ENCODE measurements at regions not wholly inside any gene's neighbourhood (a gene's known extent, or its start where the extent isn't known, plus 50 kb on each side); places are given as distances from the start of the nearest gene placed in this dataset.

- TF ChIP-seq CTCF (IDR thresholded peaks at IDR 0.05; ENCODE audit: insufficient read depth, low read length, poor library complexity, severe bottlenecking) = no peak
- Histone ChIP-seq H3K36me3 (ENCODE audit: control insufficient read depth, insufficient read depth, low read length) (no peaks in the 10 kb centered on the region), H3K4me3 (replicated peaks; ENCODE audit: low read depth, low read length) (no peak overlapping the region), H3K27me3 (replicated peaks; ENCODE audit: control insufficient read depth, insufficient read depth, low read length) (peaks cover 2% of the 10 kb centered on the region)
- no peak for DNase-seq (ENCODE audit: extremely low read depth, insufficient read length)
Measured at GRCh38 chr6:132952031-132952867, 137.9 kb downstream of the RPS12 start.

- peaks cover 2% of the 10 kb centered on the region for H3K27me3 ChIP-seq (replicated peaks; ENCODE audit: control insufficient read depth, insufficient read depth, low read length)
- DNase-seq (ENCODE audit: extremely low read depth, insufficient read length) = no peak
- TF ChIP-seq CTCF (IDR thresholded peaks at IDR 0.05; ENCODE audit: insufficient read depth, low read length, poor library complexity, severe bottlenecking) = no peak
- no peak overlapping the region for H3K4me3 ChIP-seq (replicated peaks; ENCODE audit: low read depth, low read length)
- H3K36me3 ChIP-seq (ENCODE audit: control insufficient read depth, insufficient read depth, low read length) = no peaks in the 10 kb centered on the region
Measured at GRCh38 chr6:132952986-132953385, 138.6 kb downstream of the RPS12 start.

DNA sequence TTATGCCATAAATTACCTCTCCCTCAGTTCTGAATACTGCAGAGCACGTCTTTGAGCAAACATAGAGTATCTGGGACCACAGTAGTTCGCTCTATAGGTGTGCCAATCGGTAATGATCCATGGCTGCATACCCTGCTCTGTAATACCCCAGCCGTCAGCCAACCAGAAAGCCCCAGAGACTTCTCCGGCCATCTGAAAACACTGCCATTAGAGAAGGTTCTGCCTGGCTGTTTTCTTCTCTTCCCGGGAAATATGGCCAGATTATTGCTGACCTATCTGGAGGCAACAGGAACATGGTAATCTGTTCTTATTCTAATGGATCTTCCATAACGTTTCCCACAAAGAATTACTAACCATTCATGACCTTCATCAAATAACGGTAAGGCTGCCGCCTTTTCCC is 139.9 kb downstream of the RPS12 start:
- no peak for DNase-seq (ENCODE audit: extremely low read depth, insufficient read length)
- no peaks in the 10 kb centered on the region for H3K36me3 ChIP-seq (ENCODE audit: control insufficient read depth, insufficient read depth, low read length)
- H3K27me3 ChIP-seq (replicated peaks; ENCODE audit: control insufficient read depth, insufficient read depth, low read length) = no peaks in the 10 kb centered on the region; the same call in 1 of the 2 replicates
- no peak for TF ChIP-seq CTCF (IDR thresholded peaks at IDR 0.05; ENCODE audit: insufficient read depth, low read length, poor library complexity, severe bottlenecking)
- H3K4me3 ChIP-seq (replicated peaks; ENCODE audit: low read depth, low read length) = no peak overlapping the region

GRCh38 chr6:132954936-132955335 is 140.6 kb downstream of the RPS12 start:
- no peak for DNase-seq (ENCODE audit: extremely low read depth, insufficient read length)
- Histone ChIP-seq H3K4me3 (replicated peaks; ENCODE audit: low read depth, low read length) (no peak overlapping the region), H3K36me3 (ENCODE audit: control insufficient read depth, insufficient read depth, low read length) (no peaks in the 10 kb centered on the region), H3K27me3 (replicated peaks; ENCODE audit: control insufficient read depth, insufficient read depth, low read length) (no peaks in the 10 kb centered on the region)
- TF ChIP-seq CTCF (IDR thresholded peaks at IDR 0.05; ENCODE audit: insufficient read depth, low read length, poor library complexity, severe bottlenecking) = no peak

DNA sequence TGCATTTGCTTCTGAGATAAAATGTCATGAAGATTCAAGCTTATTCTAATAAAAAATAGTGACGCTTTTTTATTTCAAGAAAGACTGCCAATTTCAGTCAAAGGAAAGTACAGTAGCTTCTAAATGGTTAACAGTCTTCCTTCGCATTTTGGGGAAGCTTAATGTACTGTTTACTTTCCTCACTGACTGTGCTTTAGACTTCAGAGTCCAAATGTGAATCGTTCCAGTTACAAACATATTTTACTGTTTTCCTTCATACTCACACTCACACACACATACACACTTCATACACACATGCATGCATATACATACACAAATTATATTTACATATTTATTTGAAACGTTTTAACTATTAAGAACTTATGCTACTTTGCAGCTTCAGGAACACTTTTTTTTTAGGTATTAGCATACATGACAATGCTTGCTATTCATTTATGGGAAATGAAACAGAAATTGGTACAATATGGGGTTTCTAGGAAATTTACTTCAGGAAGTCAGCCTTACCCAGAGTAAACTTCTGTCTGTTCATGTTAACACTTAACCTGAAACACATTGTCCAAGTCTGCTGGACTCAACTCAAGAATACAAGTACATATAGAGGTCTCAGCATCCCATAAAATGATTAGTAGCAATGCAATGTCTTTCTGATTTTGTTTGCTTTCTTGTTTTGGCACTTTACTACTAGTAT is 145.4 kb downstream of the RPS12 start:
- no peak for TF ChIP-seq CTCF (IDR thresholded peaks at IDR 0.05; ENCODE audit: insufficient read depth, low read length, poor library complexity, severe bottlenecking)
- Histone ChIP-seq H3K36me3 (ENCODE audit: control insufficient read depth, insufficient read depth, low read length) (no peaks in the 10 kb centered on the region), H3K4me3 (replicated peaks; ENCODE audit: low read depth, low read length) (no peak overlapping the region), H3K27me3 (replicated peaks; ENCODE audit: control insufficient read depth, insufficient read depth, low read length) (no peaks in the 10 kb centered on the region)
- no peak for DNase-seq (ENCODE audit: extremely low read depth, insufficient read length)
